IMR-90 (cell line): ENCODE measurements at regions not wholly inside any gene's neighbourhood (a gene's known extent, or its start where the extent isn't known, plus 50 kb on each side); places are given as distances from the start of the nearest gene placed in this dataset.

Experiments
- ATAC-seq: fragments of 200-7000 bp; cut with Tn5 transposase; 2 replicates; pipeline ENCODE4 v1.9.1; 2020; ENCODE audit warnings: low read depth, mild to moderate bottlenecking, moderate library complexity
- BruUV-seq: library from RNA; stranded (reverse); fragments of 400-500 nt; replicated peaks from 2 replicates; lab custom pipeline; 2021; lab: Mats Ljungman, UMichigan
- CTCF ChIA-PET: fragments of 300-600 bp; formaldehyde crosslinking; extraction: SDS; loops from one replicate; lab custom pipeline; 2021; ENCODE audit warnings: antibody characterized with exemption; lab: Yijun Ruan, JAX
- POLR2A ChIA-PET: fragments of 300-600 bp; sonication (Branson Sonifier 250); formaldehyde crosslinking; loops from one replicate; lab custom pipeline; 2022; ENCODE audit warnings: antibody characterized with exemption; ENCODE audit not compliant: unreplicated experiment; lab: Charles Lee
- DNase-seq: peaks from one replicate; pipeline ENCODE4 v3.0.0; 2013
- H2AFZ ChIP-seq: replicated peaks from 2 replicates; pipeline ENCODE3; 2013; ENCODE audit warnings: low read length, mild to moderate bottlenecking; ENCODE audit not compliant: poor library complexity
- H2AK5ac ChIP-seq: 2 replicates; pipeline ENCODE4 v1.6.1; 2013; ENCODE audit warnings: low read depth, low read length, inconsistent platforms
- H2AK9ac ChIP-seq: replicated peaks from 2 replicates; pipeline ENCODE3; 2013; ENCODE audit warnings: mild to moderate bottlenecking, low read depth, low read length, moderate library complexity; ENCODE audit not compliant: poor library complexity
- H2BK120ac ChIP-seq: 2 replicates; pipeline ENCODE4 v1.6.1; 2013; ENCODE audit warnings: low read depth, low read length, inconsistent platforms
- H2BK15ac ChIP-seq: 3 replicates; pipeline ENCODE4 v1.6.1; 2013; ENCODE audit warnings: low read depth, low read length, inconsistent platforms
- H2BK20ac ChIP-seq: 2 replicates; pipeline ENCODE4 v1.6.1; 2013; ENCODE audit warnings: low read depth, mild to moderate bottlenecking, inconsistent platforms, low read length, moderate library complexity
- H2BK5ac ChIP-seq: 2 replicates; pipeline ENCODE4 v1.6.1; 2013; ENCODE audit warnings: mild to moderate bottlenecking, low read depth, low read length, inconsistent platforms; ENCODE audit not compliant: poor library complexity, severe bottlenecking
- H3K14ac ChIP-seq: replicated peaks from 2 replicates; pipeline ENCODE4 v1.6.1; 2013; ENCODE audit warnings: low read depth, low read length, inconsistent platforms
- H3K18ac ChIP-seq: 2 replicates; pipeline ENCODE4 v1.6.1; 2013; ENCODE audit warnings: low read depth, low read length, control low read depth
- H3K23ac ChIP-seq: 2 replicates; pipeline ENCODE4 v1.6.1; 2013; ENCODE audit warnings: low read depth, low read length, inconsistent platforms
- H3K27ac ChIP-seq: 2 replicates; pipeline ENCODE4 v1.5.1; 2013; ENCODE audit warnings: mild to moderate bottlenecking, control low read depth, low read length; ENCODE audit not compliant: insufficient read depth
- H3K27me3 ChIP-seq: 2 replicates; pipeline ENCODE4 v1.6.1; 2013; ENCODE audit warnings: low read length; ENCODE audit not compliant: control insufficient read depth, insufficient read depth
- H3K36me3 ChIP-seq: 2 replicates; pipeline ENCODE4 v1.6.1; 2013; ENCODE audit warnings: low read length, mixed read lengths; ENCODE audit not compliant: control insufficient read depth, insufficient read depth
- H3K4ac ChIP-seq: 2 replicates; pipeline ENCODE4 v1.6.1; 2013; ENCODE audit warnings: low read depth, low read length, inconsistent platforms
- H3K4me1 ChIP-seq: 2 replicates; pipeline ENCODE4 v1.6.1; 2013; ENCODE audit warnings: low read length, mixed read lengths; ENCODE audit not compliant: control insufficient read depth, insufficient read depth
- H3K4me2 ChIP-seq: 2 replicates; pipeline ENCODE4 v1.6.1; 2013; ENCODE audit warnings: low read depth, mild to moderate bottlenecking, control low read depth, low read length, moderate library complexity
- H3K4me3 ChIP-seq: 2 replicates; pipeline ENCODE4 v1.5.1; 2013; ENCODE audit warnings: low read depth, mild to moderate bottlenecking, control low read depth, low read length, moderate library complexity; ENCODE audit not compliant: insufficient read depth
- H3K56ac ChIP-seq: 2 replicates; pipeline ENCODE4 v1.6.1; 2013; ENCODE audit warnings: low read length, inconsistent platforms; ENCODE audit not compliant: insufficient read depth; ENCODE audit errors: extremely low read depth
- H3K79me1 ChIP-seq, 2 experiments: 2 replicates each; pipeline ENCODE4 v1.6.1; 2013; ENCODE audit warnings: low read length in 2 of 2, inconsistent platforms in 1 of 2, low read depth in 1 of 2
- H3K9ac ChIP-seq: 2 replicates; pipeline ENCODE4 v1.6.1; 2013; ENCODE audit warnings: low read depth, low read length, control low read depth
- H3K9me1 ChIP-seq: 2 replicates; pipeline ENCODE4 v1.6.1; 2013; ENCODE audit warnings: low read length, inconsistent platforms; ENCODE audit not compliant: insufficient read depth
- H3K9me3 ChIP-seq: 2 replicates; pipeline ENCODE4 v1.6.1; 2013; ENCODE audit warnings: low read length; ENCODE audit not compliant: control insufficient read depth, insufficient read depth
- H4K20me1 ChIP-seq: 2 replicates; pipeline ENCODE4 v1.6.1; 2013; ENCODE audit warnings: low read length, inconsistent platforms; ENCODE audit not compliant: insufficient read depth
- H4K5ac ChIP-seq: 2 replicates; pipeline ENCODE4 v1.6.1; 2013; ENCODE audit warnings: mild to moderate bottlenecking, low read depth, low read length, control low read depth
- H4K8ac ChIP-seq, 2 experiments: 2 replicates each; pipeline ENCODE4 v1.6.1; 2013; ENCODE audit warnings: low read depth in 2 of 2, low read length in 2 of 2, control low read depth in 1 of 2, inconsistent platforms in 1 of 2
- H4K91ac ChIP-seq: 2 replicates; pipeline ENCODE4 v1.6.1; 2013; ENCODE audit warnings: low read depth, low read length, inconsistent platforms; ENCODE audit not compliant: insufficient read depth
- BHLHE40 ChIP-seq: fragments of 150-350 bp; IDR thresholded peaks from 2 replicates; pipeline ENCODE4 v1.6.1; 2016; ENCODE audit warnings: mild to moderate bottlenecking, low read depth, low read length
- RAD21 ChIP-seq: IDR thresholded peaks from 2 replicates; pipeline ENCODE4 v1.6.1; 2012; ENCODE audit warnings: low read length, improper control_type of control experiment
- RCOR1 ChIP-seq: IDR thresholded peaks from 2 replicates; pipeline ENCODE4 v1.6.1; 2012; ENCODE audit warnings: mild to moderate bottlenecking, low read length, improper control_type of control experiment; ENCODE audit not compliant: insufficient replicate concordance
- USF2 ChIP-seq: fragments of 150-350 bp; IDR thresholded peaks from 2 replicates; pipeline ENCODE4 v1.6.1; 2017; ENCODE audit warnings: mild to moderate bottlenecking, antibody characterized with exemption, low read length, low read depth
- WGBS, 2 experiments: methylation state at CpG; one replicate each; pipeline versions ENCODE4 v1.1.5 to v1.1.7; 2013; ENCODE audit warnings: missing lambda C conversion rate in 2 of 2; ENCODE audit not compliant: insufficient read length in 1 of 2; ENCODE audit errors: extremely low coverage in 2 of 2; 5-methylcytosine and 5-hydroxymethylcytosine counted together
- dilution Hi-C: fragments of 300-500 bp; cut with HindIII; formaldehyde crosslinking; loops from one replicate; pipeline ENCODE4 v1.14.3; 2018; ENCODE audit warnings: low sequenced_read_pairs; ENCODE audit not compliant: unreplicated experiment
- in situ Hi-C: fragments of 300-500 bp; cut with MboI; formaldehyde crosslinking; loops from 3 replicates; pipeline ENCODE4 v1.14.3; 2019; ENCODE audit warnings: low sequenced_read_pairs, inconsistent platforms, mixed read lengths
- intact Hi-C: fragments of 100-400 bp; cut with micrococcal nuclease; formaldehyde crosslinking; loops from 2 replicates; pipeline ENCODE4 v1.10.0; 2022

DNA sequence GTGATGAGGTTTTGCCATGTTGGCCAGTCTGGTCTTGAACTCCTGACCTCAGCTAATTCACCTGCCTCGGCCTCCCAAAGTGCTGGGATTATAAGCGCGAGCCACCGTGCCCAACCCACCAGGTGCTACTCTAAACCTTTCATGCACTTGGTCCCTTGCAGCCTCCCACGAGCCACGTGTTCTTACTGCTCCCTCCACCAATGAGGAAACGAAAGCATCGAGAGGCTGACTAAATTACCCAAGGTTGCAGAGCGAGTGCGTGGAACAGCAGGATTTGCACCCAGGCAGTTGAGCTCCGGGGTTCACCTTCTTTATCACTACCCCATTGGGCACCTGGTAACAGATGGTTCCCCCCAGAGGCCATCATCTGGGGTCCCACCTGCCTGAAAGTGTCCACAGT, 208.3 kb downstream of the LY86 start:
- in situ Hi-C loops (no loop called here), dilution Hi-C loops (no loop called here), intact Hi-C loops (no loop called here)
- ChIA-PET CTCF (no interaction called here), POLR2A (no interaction called here)
- no peak for TF ChIP-seq BHLHE40
- TF ChIP-seq RCOR1, result no peak
- no peak for TF ChIP-seq USF2
- TF ChIP-seq RAD21, result no peak
- WGBS, 2 experiments, result 93% methylated on average over 3 of the region's 11 CpGs; no CpG with 5 or more reads in 1 of the 2 experiments
- Histone ChIP-seq H4K91ac (no peak overlapping the region), H3K4me1 (no peaks in the 10 kb centered on the region), H3K14ac (no peak overlapping the region), H3K9ac (no peak overlapping the region), H3K4ac (no peak overlapping the region), H3K9me3 (no peaks in the 10 kb centered on the region), H4K8ac (no peak overlapping the region), H3K79me1 (no peaks in the 10 kb centered on the region), H3K4me3 (no peak overlapping the region), H3K9me1 (no peaks in the 10 kb centered on the region), H2BK20ac (no peak overlapping the region), H2AK9ac (no peak overlapping the region), H2BK5ac (no peak overlapping the region), H4K5ac (no peak overlapping the region), H4K20me1 (no peaks in the 10 kb centered on the region), H3K18ac (no peak overlapping the region), H3K4me2 (no peak overlapping the region), H3K56ac (no peak overlapping the region), H2BK120ac (no peak overlapping the region), H2AK5ac (no peak overlapping the region), H3K27me3 (peaks cover 4% of the 10 kb centered on the region; the same call in 1 of the 2 replicates), H3K23ac (no peak overlapping the region), H2BK15ac (no peak overlapping the region), H3K27ac (no peak overlapping the region), H3K36me3 (no peaks in the 10 kb centered on the region), H2AFZ (no peak overlapping the region)
- no TSS peak for BruUV-seq
- no peak for ATAC-seq
- DNase-seq, result no peak
